Effector CD4-positive, alpha-beta T cell (primary cell): ENCODE measurements at regions not wholly inside any gene's neighbourhood (a gene's known extent, or its start where the extent isn't known, plus 50 kb on each side); places are given as distances from the start of the nearest gene placed in this dataset.

Experiments used
- DNase-seq: peaks from one replicate; pipeline ENCODE4 v3.0.0-alpha.2; 2020

GRCh38 chr21:31497914-31498313 is 153.9 kb upstream of the TIAM1 start:
- DNase-seq: no peak

- no peak for DNase-seq
Measured at GRCh38 chr21:31493350-31493880, 149.4 kb upstream of the TIAM1 start.

- DNase-seq: no peak
Measured at GRCh38 chr21:31491617-31492016, 147.6 kb upstream of the TIAM1 start.

GRCh38 chr21:31490443-31490842 is 146.4 kb upstream of the TIAM1 start:
- DNase-seq: no peak

- DNase-seq: no peak
Measured at GRCh38 chr21:31489726-31490125, 145.7 kb upstream of the TIAM1 start.

- no peak for DNase-seq
Measured at GRCh38 chr21:31489014-31489413, 145.0 kb upstream of the TIAM1 start.

GRCh38 chr21:31484219-31484618 is 140.2 kb upstream of the TIAM1 start:
- no peak for DNase-seq

GRCh38 chr21:31483146-31483545 is 139.1 kb upstream of the TIAM1 start:
- no peak for DNase-seq

- no peak for DNase-seq
Measured at GRCh38 chr21:31482460-31482859, 138.4 kb upstream of the TIAM1 start.

- DNase-seq: no peak
Measured at GRCh38 chr21:31480228-31480627, 136.2 kb upstream of the TIAM1 start.

- no peak for DNase-seq
Measured at GRCh38 chr21:31479714-31480113, 135.7 kb upstream of the TIAM1 start.

GRCh38 chr21:31479222-31479621 is 135.2 kb upstream of the TIAM1 start:
- no peak for DNase-seq

GRCh38 chr21:31476263-31477022 is 132.4 kb upstream of the TIAM1 start:
- no peak for DNase-seq

- DNase-seq: no peak
Measured at GRCh38 chr21:31475223-31475622, 131.2 kb upstream of the TIAM1 start.

GRCh38 chr21:31473685-31474345 is 129.8 kb upstream of the TIAM1 start:
- DNase-seq: no peak

GRCh38 chr21:31471865-31472264 is 127.8 kb upstream of the TIAM1 start:
- DNase-seq: no peak

- no peak for DNase-seq
Measured at GRCh38 chr21:31470896-31471694, 127.0 kb upstream of the TIAM1 start.

- DNase-seq: no peak
Measured at GRCh38 chr21:31460980-31461379, 116.9 kb upstream of the TIAM1 start.

- DNase-seq: no peak
Measured at GRCh38 chr21:31459457-31459856, 115.4 kb upstream of the TIAM1 start.

GRCh38 chr21:31457675-31458074 is 113.6 kb upstream of the TIAM1 start:
- DNase-seq: no peak

- DNase-seq: no peak
Measured at GRCh38 chr21:31456201-31456600, 112.1 kb upstream of the TIAM1 start.

- no peak for DNase-seq
Measured at GRCh38 chr21:31455506-31455905, 111.4 kb upstream of the TIAM1 start.

- DNase-seq: no peak
Measured at GRCh38 chr21:31450980-31451379, 106.9 kb upstream of the TIAM1 start.
